Stimulated activated effector memory CD8-positive, alpha-beta T cell treated with anti-CD3 and anti-CD28 coated beads, Interleukin-12 subunit alpha, Interleukin-12 subunit beta, amount 100 ng/mL, for 72 hours (primary cell): ENCODE measurements at regions not wholly inside any gene's neighbourhood (a gene's known extent, or its start where the extent isn't known, plus 50 kb on each side); places are given as distances from the start of the nearest gene placed in this dataset.
"Not testable (repeated sequence)": the region's sequence is repeated elsewhere in the genome, so short reads cannot be mapped to it uniquely, and the experiment has no call there.

Experiments used
- ATAC-seq: fragments of 150-1000 bp; cut with Tn5 transposase; 2 replicates; pipeline ENCODE4 v1.10.0; 2021
- DNase-seq, 2 donors: peaks; one replicate each; pipeline ENCODE4 v3.0.0; 2021 to 2022; ENCODE audit warnings: low spot score in 2 of 2
- H3K27ac Mint-ChIP-seq: one replicate; pipeline ENCODE4 v1.8.0; 2022; ENCODE audit warnings: mild to moderate bottlenecking, mixed read lengths
- H3K36me3 Mint-ChIP-seq: one replicate; pipeline ENCODE4 v1.8.0; 2022; ENCODE audit warnings: mild to moderate bottlenecking, mixed read lengths
- H3K4me1 Mint-ChIP-seq: one replicate; pipeline ENCODE4 v1.8.0; 2022; ENCODE audit warnings: mixed read lengths
- H3K4me3 Mint-ChIP-seq: one replicate; pipeline ENCODE4 v1.8.0; 2022; ENCODE audit warnings: mild to moderate bottlenecking, mixed read lengths
- H3K9me3 Mint-ChIP-seq: one replicate; pipeline ENCODE4 v1.8.0; 2022; ENCODE audit warnings: mixed read lengths

- no peaks in the 10 kb centered on the region for H3K36me3 Mint-ChIP-seq
- ATAC-seq = no peak
- DNase-seq = no peak
- no peaks in the 10 kb centered on the region for H3K4me1 Mint-ChIP-seq
- H3K4me3 Mint-ChIP-seq = no peak overlapping the region
- no peak overlapping the region for H3K27ac Mint-ChIP-seq
- no peaks in the 10 kb centered on the region for H3K9me3 Mint-ChIP-seq
Measured at GRCh38 chr3:177479630-177480029, 282.3 kb upstream of the TBL1XR1 start.

- no peak for ATAC-seq
- no peak for DNase-seq
- Mint-ChIP-seq H3K9me3 (no peaks in the 10 kb centered on the region), H3K36me3 (no peaks in the 10 kb centered on the region), H3K4me3 (no peak overlapping the region), H3K4me1 (no peaks in the 10 kb centered on the region), H3K27ac (no peak overlapping the region)
Measured at GRCh38 chr3:177481329-177481728, 284.0 kb upstream of the TBL1XR1 start.

DNA sequence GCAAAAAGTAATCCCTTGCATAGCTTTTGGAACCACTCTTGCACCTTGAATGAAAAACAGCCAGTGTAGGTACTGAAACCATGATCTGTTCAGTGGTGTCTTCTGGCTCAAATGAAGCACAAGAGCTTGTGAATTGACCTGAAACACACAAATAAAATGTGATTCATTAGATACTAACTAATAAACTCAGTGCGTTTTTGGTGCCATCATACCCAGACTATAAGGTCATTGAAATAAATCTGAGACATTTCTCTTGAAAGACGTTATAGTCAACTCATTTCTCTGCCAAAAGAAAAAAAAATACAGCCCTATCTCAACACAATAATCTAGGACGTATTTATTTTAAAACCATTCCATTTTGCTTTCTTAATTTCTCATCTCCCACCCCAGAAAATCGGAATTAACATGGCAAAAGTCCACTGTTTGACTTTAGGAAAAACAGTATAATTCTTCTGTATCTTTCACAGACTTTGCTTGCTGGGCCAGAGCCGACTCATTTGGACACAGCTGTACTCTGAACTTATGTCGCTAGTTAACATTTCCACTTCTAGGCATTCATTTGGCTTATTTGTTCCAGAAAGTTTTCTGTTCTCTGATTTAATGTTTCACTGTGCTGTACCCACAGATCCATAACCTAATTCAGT lies 284.9 kb upstream of the TBL1XR1 start:
- H3K9me3 Mint-ChIP-seq = no peaks in the 10 kb centered on the region
- DNase-seq = no peak

DNA sequence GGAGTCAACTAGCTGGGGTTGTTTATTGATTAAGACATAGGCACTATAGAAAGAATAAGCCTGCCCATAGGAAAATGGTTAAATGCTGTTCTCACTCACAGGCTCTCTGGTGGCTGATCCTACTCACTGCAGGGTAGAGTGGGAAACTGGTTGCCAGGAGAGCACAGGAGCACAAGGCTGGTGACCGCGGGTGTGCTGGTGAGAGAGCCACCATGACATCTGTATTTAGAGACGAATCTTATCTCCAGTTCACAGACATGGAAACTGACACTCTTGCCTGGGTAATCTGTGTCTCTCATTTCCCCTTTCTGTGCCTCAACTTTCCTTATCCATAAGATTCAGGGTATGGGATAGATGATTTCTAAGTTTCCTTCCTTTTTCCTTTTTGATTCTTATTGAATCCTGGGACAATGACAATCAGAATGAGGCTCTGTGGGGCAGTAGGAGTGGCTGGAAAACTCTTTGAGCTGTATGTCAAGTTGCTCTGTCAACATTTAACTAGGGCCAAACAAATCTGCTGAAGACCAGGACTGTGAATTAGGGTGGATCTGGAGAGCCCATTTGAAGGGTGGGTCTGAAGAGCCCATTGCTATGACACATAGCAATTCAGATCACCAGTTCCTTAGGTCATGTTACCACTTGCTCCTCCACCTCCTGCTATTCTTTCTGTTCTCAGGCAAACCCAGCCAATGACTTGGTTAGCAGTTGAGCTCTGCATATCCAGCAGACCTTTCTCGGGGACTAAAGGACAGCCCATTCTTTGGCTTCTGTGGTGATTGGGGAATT lies 286.1 kb upstream of the TBL1XR1 start:
- H3K9me3 Mint-ChIP-seq = no peaks in the 10 kb centered on the region
- no peaks in the 10 kb centered on the region for H3K36me3 Mint-ChIP-seq
- H3K27ac Mint-ChIP-seq = no peak overlapping the region
- no peak overlapping the region for H3K4me3 Mint-ChIP-seq
- DNase-seq (no peak), ATAC-seq (no peak)
- H3K4me1 Mint-ChIP-seq = no peaks in the 10 kb centered on the region

More for the DNA sequence above, 284.9 kb upstream of the TBL1XR1 start:
- H3K27ac Mint-ChIP-seq = no peak overlapping the region
- H3K36me3 Mint-ChIP-seq = no peaks in the 10 kb centered on the region
- H3K4me1 Mint-ChIP-seq = no peaks in the 10 kb centered on the region
- ATAC-seq = no peak
- no peak overlapping the region for H3K4me3 Mint-ChIP-seq

- Mint-ChIP-seq H3K9me3 (no peaks in the 10 kb centered on the region), H3K4me1 (peaks cover 5% of the 10 kb centered on the region), H3K27ac (no peak overlapping the region), H3K4me3 (no peak overlapping the region), H3K36me3 (no peaks in the 10 kb centered on the region)
- ATAC-seq (no peak), DNase-seq (no peak)
Measured at GRCh38 chr3:177484206-177484605, 286.9 kb upstream of the TBL1XR1 start.

GRCh38 chr3:177484926-177485325 lies 287.6 kb upstream of the TBL1XR1 start:
- Mint-ChIP-seq H3K9me3 (no peaks in the 10 kb centered on the region), H3K4me1 (peaks cover 5% of the 10 kb centered on the region), H3K36me3 (no peaks in the 10 kb centered on the region), H3K27ac (no peak overlapping the region), H3K4me3 (no peak overlapping the region)
- DNase-seq (no peak), ATAC-seq (no peak)

DNA sequence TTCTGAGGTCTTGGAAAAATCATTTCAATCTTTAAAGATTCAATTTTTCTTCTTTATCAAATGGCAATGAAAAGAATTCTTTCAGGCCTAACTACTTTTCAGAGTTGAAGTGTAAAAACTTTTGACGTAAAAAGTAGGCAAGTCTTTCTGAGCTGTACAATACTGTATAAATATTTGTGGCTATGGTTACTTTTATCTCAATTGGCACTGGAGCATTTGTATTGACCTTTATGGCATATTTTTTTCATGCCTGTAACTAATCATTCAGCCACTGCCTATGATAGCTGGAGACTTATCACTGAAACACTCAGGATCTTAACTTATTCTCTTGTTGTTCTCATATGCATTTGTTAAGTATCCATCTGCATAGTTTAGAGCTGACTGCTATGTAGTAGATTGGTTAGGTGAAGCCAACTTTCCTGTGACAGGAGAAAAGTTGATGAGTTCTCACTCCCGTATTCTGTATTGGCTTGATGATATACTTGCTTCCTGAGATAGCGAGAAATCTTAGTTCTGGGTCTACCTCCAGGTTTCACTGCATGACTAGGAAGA lies 290.4 kb upstream of the TBL1XR1 start:
- DNase-seq (no peak), ATAC-seq (no peak)
- no peaks in the 10 kb centered on the region for H3K9me3 Mint-ChIP-seq
- H3K27ac Mint-ChIP-seq = no peak overlapping the region
- H3K36me3 Mint-ChIP-seq = no peaks in the 10 kb centered on the region
- H3K4me3 Mint-ChIP-seq = no peak overlapping the region
- H3K4me1 Mint-ChIP-seq = peaks cover 5% of the 10 kb centered on the region

DNA sequence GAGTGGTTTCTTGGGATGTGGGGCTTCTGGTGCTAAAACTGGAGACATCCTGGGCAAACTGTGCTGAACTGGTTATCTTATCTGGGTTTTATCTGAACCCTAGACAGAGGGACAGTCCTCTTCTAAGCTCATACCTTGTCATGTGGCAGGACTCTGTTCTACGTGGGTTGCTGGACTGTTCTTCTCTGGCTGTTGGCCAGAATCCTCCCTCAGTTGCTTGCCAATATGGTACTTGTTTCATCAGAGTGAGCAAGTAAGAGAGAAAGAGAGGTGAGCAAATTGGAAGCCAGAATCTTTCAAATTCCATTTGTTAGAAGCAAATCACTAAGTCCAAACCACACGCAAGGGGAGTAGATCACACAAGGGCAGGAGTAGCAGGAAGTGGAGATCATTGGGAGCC lies 291.5 kb upstream of the TBL1XR1 start:
- Mint-ChIP-seq H3K9me3 (no peaks in the 10 kb centered on the region), H3K36me3 (no peaks in the 10 kb centered on the region), H3K27ac (no peak overlapping the region), H3K4me1 (peaks cover 5% of the 10 kb centered on the region), H3K4me3 (no peak overlapping the region)
- DNase-seq (no peak), ATAC-seq (no peak)

DNA sequence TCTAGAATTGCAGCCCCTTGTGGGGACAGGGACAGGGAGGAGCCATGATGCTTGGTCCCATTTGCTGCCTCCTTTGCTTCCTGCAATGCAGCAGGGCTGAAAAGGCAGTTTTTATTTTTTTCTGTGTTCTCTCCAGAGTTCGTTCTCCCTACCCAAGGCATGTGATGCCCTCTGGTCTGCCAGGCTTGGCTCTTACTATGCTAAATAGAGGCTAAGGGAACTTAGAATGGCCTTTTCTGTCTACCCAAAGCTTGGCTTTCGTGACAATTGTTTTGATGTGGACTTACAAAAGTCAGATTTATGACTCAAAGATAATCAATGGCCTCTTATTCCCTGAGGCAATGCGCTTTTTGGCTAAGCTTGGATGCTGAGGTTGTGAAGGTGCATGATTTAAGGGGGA lies 293.3 kb upstream of the TBL1XR1 start:
- Mint-ChIP-seq H3K4me3 (no peak overlapping the region), H3K4me1 (peaks cover 5% of the 10 kb centered on the region), H3K9me3 (no peaks in the 10 kb centered on the region), H3K27ac (no peak overlapping the region), H3K36me3 (no peaks in the 10 kb centered on the region)
- ATAC-seq (no peak), DNase-seq (no peak)

GRCh38 chr3:177491296-177492032 lies 294.2 kb upstream of the TBL1XR1 start:
- Mint-ChIP-seq H3K4me1 (peaks cover 5% of the 10 kb centered on the region), H3K9me3 (no peaks in the 10 kb centered on the region), H3K27ac (no peak overlapping the region), H3K4me3 (no peak overlapping the region), H3K36me3 (no peaks in the 10 kb centered on the region)
- no peak for ATAC-seq
- DNase-seq = no peak

- no peak overlapping the region for H3K27ac Mint-ChIP-seq
- no peaks in the 10 kb centered on the region for H3K36me3 Mint-ChIP-seq
- ATAC-seq (no peak), DNase-seq (no peak)
- H3K9me3 Mint-ChIP-seq = no peaks in the 10 kb centered on the region
- peaks cover 5% of the 10 kb centered on the region for H3K4me1 Mint-ChIP-seq
- no peak overlapping the region for H3K4me3 Mint-ChIP-seq
Measured at GRCh38 chr3:177493091-177493490, 295.8 kb upstream of the TBL1XR1 start.

DNA sequence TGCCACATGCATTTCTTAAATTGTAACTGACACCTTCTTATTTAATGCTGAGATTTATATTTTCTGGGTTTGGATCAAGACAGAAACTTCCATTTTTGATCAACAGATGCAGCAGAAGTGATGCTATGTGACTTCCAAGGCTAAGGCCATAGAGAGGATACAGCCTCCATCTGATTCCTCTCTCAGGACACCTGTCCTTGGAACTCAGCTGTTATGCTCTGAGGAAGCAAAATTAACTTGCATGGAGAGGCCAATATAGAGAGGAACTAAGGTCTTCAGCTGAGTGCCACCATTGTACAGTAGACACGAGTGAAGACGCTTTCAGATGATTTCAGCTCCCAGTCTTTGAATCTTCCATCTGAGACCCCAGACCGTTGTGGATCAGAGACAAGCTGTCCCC lies 296.9 kb upstream of the TBL1XR1 start:
- Mint-ChIP-seq H3K27ac (no peak overlapping the region), H3K4me1 (no peaks in the 10 kb centered on the region), H3K9me3 (no peaks in the 10 kb centered on the region), H3K4me3 (no peak overlapping the region), H3K36me3 (no peaks in the 10 kb centered on the region)
- DNase-seq (no peak), ATAC-seq (no peak)

GRCh38 chr3:177495566-177495965 lies 298.3 kb upstream of the TBL1XR1 start:
- ATAC-seq = no peak
- Mint-ChIP-seq H3K4me1 (no peaks in the 10 kb centered on the region), H3K27ac (no peak overlapping the region), H3K4me3 (no peak overlapping the region), H3K36me3 (no peaks in the 10 kb centered on the region), H3K9me3 (no peaks in the 10 kb centered on the region)
- no peak for DNase-seq

DNA sequence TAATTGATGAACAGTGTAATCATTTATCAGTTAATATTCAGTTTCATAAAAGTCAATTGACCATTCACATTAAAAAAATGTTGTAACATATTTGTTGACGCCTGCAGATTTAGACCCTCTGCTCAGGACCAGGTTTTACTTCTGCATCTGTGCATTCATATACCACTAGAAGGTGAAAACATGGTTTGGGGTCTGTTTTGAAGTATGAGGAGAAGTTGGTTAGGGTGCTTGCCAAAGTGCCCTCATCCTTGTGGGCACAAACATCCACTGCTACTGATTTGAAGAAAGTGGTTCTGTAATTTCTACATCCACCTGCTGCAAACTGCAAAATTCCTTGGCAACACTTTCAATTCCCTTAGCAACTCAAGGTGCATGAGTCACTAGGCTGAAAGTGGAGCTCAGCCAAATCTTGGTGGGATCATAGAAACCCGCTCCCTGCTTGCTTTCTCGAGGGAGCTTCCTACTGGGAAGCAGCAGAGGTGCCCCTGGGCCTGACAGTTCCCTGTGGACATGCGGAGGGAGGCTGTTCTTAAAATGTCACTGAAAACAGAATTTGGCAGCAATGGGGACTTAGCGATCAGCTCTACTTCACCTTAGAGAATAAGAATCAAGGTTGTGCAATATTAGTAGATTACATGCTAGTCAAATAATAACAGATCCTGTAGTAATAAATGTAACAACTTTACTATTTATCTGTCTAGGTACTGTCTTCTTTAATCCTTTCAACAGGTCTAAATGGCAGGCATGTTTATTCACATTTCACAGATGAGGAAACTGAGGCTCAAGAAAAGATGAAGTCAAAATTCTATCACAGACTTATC lies 301.0 kb upstream of the TBL1XR1 start:
- ATAC-seq = no peak
- H3K9me3 Mint-ChIP-seq = no peaks in the 10 kb centered on the region

DNA sequence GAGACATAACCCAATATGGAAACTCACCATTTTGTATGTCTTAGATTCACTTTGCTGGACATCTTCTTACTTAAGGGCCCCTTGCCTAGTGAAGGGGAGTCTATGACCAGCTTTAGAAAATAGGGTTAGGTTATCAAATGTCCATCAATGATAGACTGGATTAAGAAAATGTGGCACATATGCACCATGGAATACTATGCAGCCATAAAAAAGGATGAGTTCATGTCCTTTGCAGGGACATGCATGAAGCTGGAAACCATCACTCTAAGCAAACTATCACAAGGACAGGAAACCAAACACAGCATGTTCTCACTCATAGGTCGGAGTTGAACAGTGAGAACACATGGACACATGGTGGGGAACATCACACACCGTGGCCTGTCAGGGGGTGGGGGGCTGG lies 301.8 kb upstream of the TBL1XR1 start:
- H3K4me3 Mint-ChIP-seq = not testable (repeated sequence)

More for the DNA sequence above, 301.0 kb upstream of the TBL1XR1 start:
- Mint-ChIP-seq H3K27ac (no peak overlapping the region), H3K4me3 (no peak overlapping the region), H3K4me1 (no peaks in the 10 kb centered on the region), H3K36me3 (no peaks in the 10 kb centered on the region)
- DNase-seq = no peak

More for the DNA sequence above, 301.8 kb upstream of the TBL1XR1 start:
- H3K4me1 Mint-ChIP-seq, DNase-seq, ATAC-seq, H3K27ac Mint-ChIP-seq, H3K9me3 Mint-ChIP-seq, H3K36me3 Mint-ChIP-seq: not testable (repeated sequence)
